KG1 (cell line): ENCODE measurements at regions not wholly inside any gene's neighbourhood (a gene's known extent, or its start where the extent isn't known, plus 50 kb on each side); places are given as distances from the start of the nearest gene placed in this dataset.
A peak's percentile ranks its signal among the peaks of the same experiment; 100 is the strongest.

Experiments used
- DNase-seq: peaks from one replicate; lab custom pipeline; 2025; lab: John Stamatoyannopoulos, UW

GRCh38 chr6:93083337-93084230, 335.8 kb downstream of the EPHA7 start:
- DNase-seq, result no peak

GRCh38 chr6:93081901-93082300, 337.5 kb downstream of the EPHA7 start:
- DNase-seq, result no peak

- no peak for DNase-seq
Observed at GRCh38 chr6:93079061-93079460, 340.3 kb downstream of the EPHA7 start.

- no peak for DNase-seq
Observed at GRCh38 chr6:93073811-93074210, 345.5 kb downstream of the EPHA7 start.

- no peak for DNase-seq
Observed at GRCh38 chr6:93069856-93070255, 349.5 kb downstream of the EPHA7 start.

GRCh38 chr6:93059911-93060310, 359.4 kb downstream of the EPHA7 start:
- no peak for DNase-seq

- DNase-seq, result no peak
Observed at GRCh38 chr6:93057584-93057983, 361.8 kb downstream of the EPHA7 start.

GRCh38 chr6:93048381-93048780, 371.0 kb downstream of the EPHA7 start:
- no peak for DNase-seq

GRCh38 chr6:93047033-93047432, 372.3 kb downstream of the EPHA7 start:
- no peak for DNase-seq

- DNase-seq, result no peak
Observed at GRCh38 chr6:93045156-93045555, 374.2 kb downstream of the EPHA7 start.

GRCh38 chr6:93040375-93040774, 379.0 kb downstream of the EPHA7 start:
- DNase-seq, result peak; percentile 41

GRCh38 chr6:93036835-93037234, 382.5 kb downstream of the EPHA7 start:
- DNase-seq, result no peak

GRCh38 chr6:93035756-93036155, 383.6 kb downstream of the EPHA7 start:
- no peak for DNase-seq

- no peak for DNase-seq
Observed at GRCh38 chr6:93021235-93021915, 398.0 kb downstream of the EPHA7 start.

- DNase-seq, result no peak
Observed at GRCh38 chr6:93017626-93018025, 401.7 kb downstream of the EPHA7 start.

- DNase-seq, result no peak
Observed at GRCh38 chr6:93017213-93017612, 402.1 kb downstream of the EPHA7 start.

- DNase-seq, result no peak
Observed at GRCh38 chr6:93013054-93013453, 406.3 kb downstream of the EPHA7 start.

GRCh38 chr6:93008375-93008774, 411.0 kb downstream of the EPHA7 start:
- no peak for DNase-seq

GRCh38 chr6:92989656-92990055, 429.7 kb downstream of the EPHA7 start:
- DNase-seq, result no peak

- no peak for DNase-seq
Observed at GRCh38 chr6:92979281-92979680, 440.1 kb downstream of the EPHA7 start.

GRCh38 chr6:92977018-92977417, 442.3 kb downstream of the EPHA7 start:
- DNase-seq, result no peak

- no peak for DNase-seq
Observed at GRCh38 chr6:92967362-92967761, 452.0 kb downstream of the EPHA7 start.

- no peak for DNase-seq
Observed at GRCh38 chr6:92962846-92963245, 456.5 kb downstream of the EPHA7 start.
